ENCODE measurements at regions not wholly inside any gene's neighbourhood (a gene's known extent, or its start where the extent isn't known, plus 50 kb on each side); places are given as distances from the start of the nearest gene placed in this dataset.
"Not testable (repeated sequence)": the region's sequence is repeated elsewhere in the genome, so short reads cannot be mapped to it uniquely, and the experiment has no call there.

DNA sequence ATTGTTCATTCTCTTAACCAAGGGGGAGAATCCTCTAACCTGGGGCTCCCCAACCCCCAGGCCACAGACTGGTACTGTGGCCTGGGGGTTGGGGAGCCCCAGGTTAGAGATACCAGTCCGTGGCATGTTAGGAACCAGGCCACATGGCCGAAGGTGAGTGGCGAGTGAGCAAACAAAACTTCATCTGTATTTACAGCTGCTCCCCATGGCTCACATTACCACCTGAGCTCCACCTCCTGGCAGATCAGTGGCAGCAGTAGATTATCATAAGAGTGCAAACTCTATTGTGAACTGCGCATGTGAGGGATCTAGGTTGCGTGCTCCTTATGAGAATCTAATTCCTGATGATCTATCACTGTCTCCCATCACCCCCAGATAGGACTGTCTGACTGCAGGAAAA, 957.2 kb upstream of the PRKX start:
- DNase-seq = no peak

GRCh38 chrX:4668802-4669536, 955.5 kb upstream of the PRKX start:
- no peak for DNase-seq

DNA sequence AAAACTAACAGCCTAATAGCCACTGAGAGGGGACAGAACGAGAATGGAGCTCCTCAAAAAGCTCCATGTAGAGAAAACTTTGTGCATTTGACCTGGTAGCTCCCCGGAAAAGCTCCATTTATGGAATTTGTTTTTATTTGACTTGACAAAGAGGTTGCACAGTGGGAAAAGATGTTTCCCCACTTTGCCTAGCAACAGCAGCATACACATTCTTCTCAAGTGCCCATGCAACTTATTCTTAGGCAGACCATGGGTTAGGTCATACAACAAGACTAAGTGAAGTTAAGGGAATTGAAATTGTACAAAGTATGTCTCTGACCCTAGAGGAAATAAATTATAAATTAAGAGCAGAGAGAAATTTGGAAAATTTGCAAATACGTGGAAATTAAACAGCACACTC, 949.6 kb upstream of the PRKX start:
- DNase-seq = no peak

GRCh38 chrX:4661771-4662170, 948.3 kb upstream of the PRKX start:
- no peak for DNase-seq

- DNase-seq = no peak
These were observed 943.0 kb upstream of the PRKX start for GRCh38 chrX:4656419-4656818.

DNA sequence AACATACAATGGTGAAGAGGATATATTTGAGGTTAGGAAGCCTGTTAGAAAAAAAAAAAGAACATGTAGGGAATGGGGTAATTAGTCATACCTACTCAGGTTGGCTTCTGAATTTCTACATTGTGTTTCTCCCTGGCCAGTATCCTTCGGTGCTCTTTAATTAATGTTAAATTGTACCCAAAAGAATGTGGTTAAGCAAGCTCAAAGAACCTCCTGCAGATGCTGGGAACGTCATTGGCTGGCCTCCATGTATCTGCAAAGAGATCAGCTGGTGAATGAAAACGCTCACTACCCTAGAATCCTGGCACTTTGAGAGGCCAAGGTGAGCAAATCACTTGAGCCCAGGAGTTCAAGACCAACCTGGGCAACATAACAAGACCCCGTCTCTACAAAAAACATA, 942.3 kb upstream of the PRKX start:
- DNase-seq = peak; percentile 81

GRCh38 chrX:4642114-4642513, 928.7 kb upstream of the PRKX start:
- no peak for DNase-seq

- no peak for DNase-seq
These were observed 924.6 kb upstream of the PRKX start for GRCh38 chrX:4638036-4638435.

- no peak for DNase-seq
These were observed 914.0 kb upstream of the PRKX start for GRCh38 chrX:4627414-4627813.

DNA sequence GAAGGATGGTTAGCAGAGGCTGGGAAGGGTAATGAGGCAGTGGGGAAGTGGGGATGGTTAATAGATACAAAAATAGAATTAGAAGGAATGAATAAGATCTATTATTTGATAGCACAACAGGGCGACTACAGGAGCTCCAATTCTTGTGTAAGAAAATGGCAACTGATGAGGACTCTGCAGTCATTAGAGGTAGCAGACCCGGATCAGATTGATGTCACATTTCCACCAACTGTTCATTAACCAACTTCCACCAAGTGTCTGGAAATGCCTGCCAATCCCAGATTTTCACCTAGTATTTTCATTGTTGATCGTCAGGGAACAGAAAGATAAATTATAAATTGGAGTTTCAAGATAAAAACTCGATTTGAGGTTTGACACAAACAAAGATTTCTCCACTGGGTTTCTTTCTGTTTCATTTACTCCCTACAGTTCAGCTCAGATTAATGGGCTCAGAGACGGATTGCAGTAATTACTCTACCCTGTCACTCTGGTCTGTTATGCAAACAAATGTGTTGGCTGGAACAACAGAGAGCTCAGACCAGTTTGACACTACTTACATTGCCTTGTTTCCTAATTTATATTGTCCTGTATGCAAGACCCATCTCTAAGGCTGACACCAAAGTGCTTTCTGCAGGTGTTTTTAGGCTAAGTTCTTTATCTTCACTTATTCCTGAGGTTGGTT, 909.2 kb upstream of the PRKX start:
- no peak for DNase-seq

DNA sequence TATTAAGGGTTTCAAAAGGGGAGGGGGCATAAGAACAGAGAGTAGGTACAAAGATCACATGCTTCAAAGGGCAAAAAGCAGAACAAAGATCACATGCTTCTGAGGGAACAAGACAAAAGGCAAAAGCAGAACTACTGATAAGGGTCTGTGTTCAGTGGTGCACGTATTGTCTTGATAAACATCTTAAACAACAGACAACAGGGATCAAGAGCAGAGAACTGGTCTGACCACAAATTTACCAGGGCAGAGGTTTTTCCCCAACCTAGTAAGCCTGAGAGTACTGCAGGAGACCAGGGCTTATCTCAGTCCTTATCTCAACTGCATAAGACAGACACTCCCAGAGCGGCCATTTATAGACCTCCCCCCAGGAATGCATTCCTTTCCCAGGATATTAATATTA, 900.2 kb upstream of the PRKX start:
- DNase-seq = not testable (repeated sequence)

DNA sequence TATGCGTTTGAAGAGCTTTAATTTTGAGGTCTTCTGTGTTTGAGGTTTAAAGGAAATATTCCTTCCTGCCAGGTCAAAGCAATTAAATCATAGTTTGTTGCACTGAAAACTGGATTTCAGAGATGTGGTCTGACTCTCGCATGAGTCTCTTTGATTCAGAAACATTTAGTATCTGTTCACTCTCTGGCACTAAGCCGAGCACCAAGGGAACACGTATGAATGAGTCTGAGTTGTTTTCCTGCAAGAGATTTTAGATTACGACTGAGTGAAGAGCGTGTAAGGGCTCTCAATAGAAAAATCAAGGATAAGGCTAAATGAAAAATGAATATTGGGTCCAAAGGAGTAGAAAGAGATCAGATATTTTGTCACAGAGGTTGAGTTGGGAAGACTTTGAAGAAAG, 875.4 kb upstream of the PRKX start:
- DNase-seq = no peak

DNA sequence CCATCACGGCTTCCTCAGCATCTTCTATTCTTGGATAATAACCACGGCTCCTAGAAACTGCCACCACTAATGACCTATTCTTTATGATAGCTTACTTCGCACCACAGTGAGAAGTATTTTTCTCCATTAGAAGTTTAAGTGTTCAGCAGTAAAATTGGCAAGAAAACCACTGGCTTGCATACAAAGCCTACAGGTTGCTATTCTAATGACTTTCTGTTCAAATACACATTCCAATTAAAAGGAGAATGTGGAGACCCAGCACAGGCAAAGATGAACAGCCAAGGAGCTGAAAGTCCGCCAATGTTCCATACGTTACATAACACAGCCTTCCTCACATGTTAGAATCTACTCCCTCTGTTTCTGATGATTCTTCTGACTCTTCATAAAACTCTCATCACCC, 875.0 kb upstream of the PRKX start:
- no peak for DNase-seq

- no peak for DNase-seq
These were observed 874.6 kb upstream of the PRKX start for GRCh38 chrX:4588056-4588455.

- no peak for DNase-seq
These were observed 866.5 kb upstream of the PRKX start for GRCh38 chrX:4579999-4580398.

- no peak for DNase-seq
These were observed 866.0 kb upstream of the PRKX start for GRCh38 chrX:4579480-4579879.

GRCh38 chrX:4572691-4573090, 859.2 kb upstream of the PRKX start:
- DNase-seq = no peak

DNA sequence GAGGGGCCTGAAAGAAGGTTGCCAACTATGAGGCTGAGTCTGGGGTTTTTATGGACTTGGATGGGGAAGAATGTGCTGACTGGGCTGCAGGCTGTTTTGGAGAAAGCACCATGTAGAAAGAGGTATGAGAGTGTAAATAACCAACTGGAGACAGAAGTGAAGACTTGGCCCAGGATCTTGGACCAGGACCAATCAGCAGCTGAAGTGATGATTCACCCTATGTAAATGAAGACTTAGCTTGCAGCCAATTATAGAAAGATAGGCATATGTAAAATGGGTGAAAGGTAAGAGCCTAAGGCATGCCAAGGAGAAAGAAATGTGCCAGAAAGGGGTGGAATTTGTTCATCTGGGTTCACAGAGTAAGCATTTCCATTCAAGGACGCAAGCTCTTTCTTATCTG, 856.7 kb upstream of the PRKX start:
- peak; percentile 78 for DNase-seq

- DNase-seq = no peak
These were observed 846.7 kb upstream of the PRKX start for GRCh38 chrX:4560192-4560591.

- DNase-seq = no peak
These were observed 836.6 kb upstream of the PRKX start for GRCh38 chrX:4550018-4550417.

GRCh38 chrX:4547213-4547836, 833.9 kb upstream of the PRKX start:
- peak; percentile 64 for DNase-seq

GRCh38 chrX:4546178-4546577, 832.7 kb upstream of the PRKX start:
- DNase-seq = not testable (repeated sequence)

DNA sequence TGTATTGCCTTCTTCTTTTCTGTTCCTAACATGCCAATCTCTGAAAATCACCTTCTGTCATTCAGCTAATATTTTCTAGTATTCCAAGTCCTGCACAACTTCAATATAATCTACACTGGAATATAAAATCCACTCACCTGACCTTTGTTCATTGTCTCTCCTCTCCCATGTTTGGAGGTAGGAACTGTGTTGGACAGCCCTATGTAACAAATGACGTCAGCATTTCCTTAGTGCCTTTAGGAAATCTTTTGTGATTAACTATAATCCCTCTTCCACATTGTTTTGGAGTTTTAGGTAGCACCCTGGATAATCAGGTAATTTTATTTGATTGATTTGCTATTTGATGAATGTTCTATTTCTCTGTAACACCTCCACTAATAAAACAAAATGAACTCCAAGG, 814.8 kb upstream of the PRKX start:
- DNase-seq = no peak

GRCh38 chrX:4485912-4486311, 772.5 kb upstream of the PRKX start:
- DNase-seq = no peak
